Type B pancreatic cell (in vitro differentiated cells): ENCODE measurements at regions not wholly inside any gene's neighbourhood (a gene's known extent, or its start where the extent isn't known, plus 50 kb on each side); places are given as distances from the start of the nearest gene placed in this dataset.

Source experiments
- DNase-seq: peaks from one replicate; pipeline ENCODE4 v3.0.0; 2021; ENCODE audit warnings: mixed read lengths; ENCODE audit not compliant: unreplicated experiment; ENCODE audit errors: extremely low spot score
- H3K27ac Mint-ChIP-seq: 2 replicates; pipeline ENCODE4 v1.8.0; 2021; ENCODE audit warnings: mild to moderate bottlenecking, mixed read lengths
- H3K27me3 Mint-ChIP-seq: 2 replicates; pipeline ENCODE4 v1.8.0; 2021; ENCODE audit warnings: mixed read lengths
- H3K36me3 Mint-ChIP-seq: 2 replicates; pipeline ENCODE4 v1.8.0; 2021; ENCODE audit warnings: mixed read lengths
- H3K4me1 Mint-ChIP-seq: one replicate; pipeline ENCODE4 v1.8.0; 2021; ENCODE audit warnings: mixed read lengths; ENCODE audit not compliant: unreplicated experiment
- H3K4me3 Mint-ChIP-seq: 2 replicates; pipeline ENCODE4 v1.8.0; 2021; ENCODE audit warnings: mild to moderate bottlenecking, mixed read lengths
- H3K9me3 Mint-ChIP-seq: 2 replicates; pipeline ENCODE4 v1.8.0; 2021; ENCODE audit warnings: mixed read lengths
- CTCF ChIP-seq: fragments of 200-600 bp; sonication (generic); conservative IDR thresholded peaks from 2 replicates; pipeline ENCODE4 v1.5.0; 2021; ENCODE audit warnings: antibody characterized with exemption, mild to moderate bottlenecking

GRCh38 chr6:139931747-139932146, 557.3 kb upstream of the CITED2 start:
- TF ChIP-seq CTCF: no peak
- Mint-ChIP-seq H3K4me1 (peaks cover 5% of the 10 kb centered on the region), H3K4me3 (no peak overlapping the region), H3K9me3 (no peaks in the 10 kb centered on the region), H3K27ac (no peak overlapping the region), H3K36me3 (no peaks in the 10 kb centered on the region), H3K27me3 (no peaks in the 10 kb centered on the region)
- DNase-seq: no peak

- Mint-ChIP-seq H3K9me3 (no peaks in the 10 kb centered on the region), H3K27ac (no peak overlapping the region), H3K4me3 (no peak overlapping the region), H3K4me1 (peaks cover 19% of the 10 kb centered on the region), H3K36me3 (no peaks in the 10 kb centered on the region), H3K27me3 (no peaks in the 10 kb centered on the region)
- TF ChIP-seq CTCF: no peak
- DNase-seq: no peak
Measured at GRCh38 chr6:139927742-139928305, 553.4 kb upstream of the CITED2 start.

- Mint-ChIP-seq H3K4me1 (peaks cover 19% of the 10 kb centered on the region), H3K9me3 (peaks cover 4% of the 10 kb centered on the region), H3K4me3 (no peak overlapping the region), H3K36me3 (no peaks in the 10 kb centered on the region), H3K27ac (no peak overlapping the region), H3K27me3 (no peaks in the 10 kb centered on the region)
- TF ChIP-seq CTCF: peak; percentile 23
- DNase-seq: no peak
Measured at GRCh38 chr6:139927236-139927635, 552.8 kb upstream of the CITED2 start.

GRCh38 chr6:139926711-139927110, 552.3 kb upstream of the CITED2 start:
- H3K9me3 Mint-ChIP-seq: peaks cover 9% of the 10 kb centered on the region
- H3K4me1 Mint-ChIP-seq: peaks cover 19% of the 10 kb centered on the region
- no peaks in the 10 kb centered on the region for H3K27me3 Mint-ChIP-seq
- H3K27ac Mint-ChIP-seq: no peak overlapping the region
- H3K36me3 Mint-ChIP-seq: no peaks in the 10 kb centered on the region
- H3K4me3 Mint-ChIP-seq: no peak overlapping the region
- DNase-seq: no peak
- TF ChIP-seq CTCF: no peak

- Mint-ChIP-seq H3K27ac (peak overlapping the region; percentile 0), H3K4me1 (peaks cover 19% of the 10 kb centered on the region), H3K27me3 (no peaks in the 10 kb centered on the region), H3K9me3 (peaks cover 10% of the 10 kb centered on the region), H3K4me3 (peak overlapping the region; percentile 7), H3K36me3 (no peaks in the 10 kb centered on the region)
- no peak for DNase-seq
- TF ChIP-seq CTCF: no peak
Measured at GRCh38 chr6:139925894-139926641, 551.6 kb upstream of the CITED2 start.
